ENCODE measurements at regions not wholly inside any gene's neighbourhood (a gene's known extent, or its start where the extent isn't known, plus 50 kb on each side); places are given as distances from the start of the nearest gene placed in this dataset.

DNA sequence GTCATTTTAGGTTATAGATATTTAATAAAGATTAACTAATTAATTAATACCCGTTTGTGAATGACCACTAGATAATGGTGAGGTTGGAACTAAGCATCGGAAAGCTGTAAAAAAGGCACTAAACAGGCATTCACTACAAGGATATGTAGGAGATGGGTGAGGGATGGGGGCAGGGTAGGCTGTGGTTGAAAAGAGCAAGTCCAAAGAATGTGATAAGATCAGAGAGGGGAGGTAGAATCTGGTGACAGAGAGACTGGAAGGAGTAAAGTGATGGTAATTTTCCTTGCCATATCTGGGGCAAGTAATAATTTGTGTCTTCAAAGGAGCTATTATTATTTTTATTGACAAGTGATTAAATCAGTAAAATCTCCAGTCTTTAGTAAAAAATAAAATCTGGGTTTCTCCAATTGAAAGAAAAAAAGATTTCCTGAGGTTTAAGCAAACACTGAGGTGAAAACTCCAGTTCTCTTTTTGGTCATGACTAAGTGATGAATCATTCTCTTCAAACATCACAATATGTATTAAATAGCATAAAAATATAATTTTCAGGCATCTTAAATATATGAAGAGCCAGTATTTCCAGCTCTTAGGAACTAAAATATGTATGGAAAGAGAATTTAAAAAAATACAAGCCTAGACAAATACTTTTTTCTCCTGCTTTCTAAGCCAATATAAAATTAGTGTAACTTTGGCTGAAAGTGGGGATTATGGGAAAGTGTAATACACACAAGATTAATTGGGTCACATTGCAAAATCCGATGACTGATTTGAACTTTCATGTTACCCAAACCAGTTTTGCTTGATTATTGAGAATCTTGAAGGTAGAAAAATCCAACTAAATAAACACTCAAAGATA is 259.1 kb upstream of the RBMS1 start:
- ChIA-PET POLR2A (no interaction called here), CTCF (no interaction called here)
- no peaks in the 10 kb centered on the region for H3K36me3 Mint-ChIP-seq (ENCODE audit: low read depth)
- no peaks in the 10 kb centered on the region for H3K4me1 Mint-ChIP-seq (ENCODE audit: low read depth)
- Histone ChIP-seq H3K4me3 (ENCODE audit: low read length) (no peak overlapping the region), H3K9me3 (ENCODE audit: control insufficient read depth in 1 of 2, insufficient read depth in 1 of 2, low read length in 2 of 2) (peaks cover 0 to 4% of the 10 kb centered on the region in 2 experiments), H3K27me3 (ENCODE audit: control insufficient read depth in 1 of 2, insufficient read depth in 2 of 2, low read length in 2 of 2) (no peaks in the 10 kb centered on the region), H3K27ac (ENCODE audit: low read depth in 1 of 2, low read length in 2 of 2) (no peak overlapping the region), H3K36me3 (ENCODE audit: insufficient read depth, low read length) (no peaks in the 10 kb centered on the region), H3K4me1 (ENCODE audit: insufficient read depth, low read length) (no peaks in the 10 kb centered on the region)
- no peak overlapping the region for H3K4me3 Mint-ChIP-seq
- ATAC-seq (ENCODE audit: poor library complexity) (no peak), DNase-seq (no peak)
- TF ChIP-seq, protein P1, sequence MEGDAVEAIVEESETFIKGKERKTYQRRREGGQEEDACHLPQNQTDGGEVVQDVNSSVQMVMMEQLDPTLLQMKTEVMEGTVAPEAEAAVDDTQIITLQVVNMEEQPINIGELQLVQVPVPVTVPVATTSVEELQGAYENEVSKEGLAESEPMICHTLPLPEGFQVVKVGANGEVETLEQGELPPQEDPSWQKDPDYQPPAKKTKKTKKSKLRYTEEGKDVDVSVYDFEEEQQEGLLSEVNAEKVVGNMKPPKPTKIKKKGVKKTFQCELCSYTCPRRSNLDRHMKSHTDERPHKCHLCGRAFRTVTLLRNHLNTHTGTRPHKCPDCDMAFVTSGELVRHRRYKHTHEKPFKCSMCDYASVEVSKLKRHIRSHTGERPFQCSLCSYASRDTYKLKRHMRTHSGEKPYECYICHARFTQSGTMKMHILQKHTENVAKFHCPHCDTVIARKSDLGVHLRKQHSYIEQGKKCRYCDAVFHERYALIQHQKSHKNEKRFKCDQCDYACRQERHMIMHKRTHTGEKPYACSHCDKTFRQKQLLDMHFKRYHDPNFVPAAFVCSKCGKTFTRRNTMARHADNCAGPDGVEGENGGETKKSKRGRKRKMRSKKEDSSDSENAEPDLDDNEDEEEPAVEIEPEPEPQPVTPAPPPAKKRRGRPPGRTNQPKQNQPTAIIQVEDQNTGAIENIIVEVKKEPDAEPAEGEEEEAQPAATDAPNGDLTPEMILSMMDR (IDR thresholded peaks at IDR 0.05): no peak
- H3K27ac Mint-ChIP-seq: no peak overlapping the region
- peaks cover 3% of the 10 kb centered on the region for H3K9me3 Mint-ChIP-seq
- intact Hi-C loops (cut with DNase I, micrococcal nuclease): no loop called here
- no peaks in the 10 kb centered on the region for H3K27me3 Mint-ChIP-seq

GRCh38 chr2:160753331-160753654 is 259.7 kb upstream of the RBMS1 start:
- ATAC-seq (ENCODE audit: poor library complexity) (no peak), DNase-seq (no peak)
- peaks cover 3% of the 10 kb centered on the region for H3K9me3 Mint-ChIP-seq
- ChIA-PET CTCF (no interaction called here), POLR2A (no interaction called here)
- H3K36me3 ChIP-seq (ENCODE audit: insufficient read depth, low read length): no peaks in the 10 kb centered on the region
- H3K27me3 Mint-ChIP-seq: no peaks in the 10 kb centered on the region
- no peak overlapping the region for H3K27ac Mint-ChIP-seq
- no peaks in the 10 kb centered on the region for H3K36me3 Mint-ChIP-seq (ENCODE audit: low read depth)
- no peaks in the 10 kb centered on the region for H3K27me3 ChIP-seq (ENCODE audit: control insufficient read depth in 1 of 2, insufficient read depth in 2 of 2, low read length in 2 of 2)
- H3K4me3 ChIP-seq (ENCODE audit: low read length): no peak overlapping the region
- intact Hi-C loops (cut with DNase I, micrococcal nuclease): no loop called here
- no peak overlapping the region for H3K27ac ChIP-seq (ENCODE audit: low read depth in 1 of 2, low read length in 2 of 2)
- no peaks in the 10 kb centered on the region for H3K4me1 ChIP-seq (ENCODE audit: insufficient read depth, low read length)
- peaks cover 0 to 4% of the 10 kb centered on the region in 2 experiments for H3K9me3 ChIP-seq (ENCODE audit: control insufficient read depth in 1 of 2, insufficient read depth in 1 of 2, low read length in 2 of 2)
- H3K4me1 Mint-ChIP-seq (ENCODE audit: low read depth): no peaks in the 10 kb centered on the region
- TF ChIP-seq, protein P1 (IDR thresholded peaks at IDR 0.05): no peak
- H3K4me3 Mint-ChIP-seq: no peak overlapping the region

DNA sequence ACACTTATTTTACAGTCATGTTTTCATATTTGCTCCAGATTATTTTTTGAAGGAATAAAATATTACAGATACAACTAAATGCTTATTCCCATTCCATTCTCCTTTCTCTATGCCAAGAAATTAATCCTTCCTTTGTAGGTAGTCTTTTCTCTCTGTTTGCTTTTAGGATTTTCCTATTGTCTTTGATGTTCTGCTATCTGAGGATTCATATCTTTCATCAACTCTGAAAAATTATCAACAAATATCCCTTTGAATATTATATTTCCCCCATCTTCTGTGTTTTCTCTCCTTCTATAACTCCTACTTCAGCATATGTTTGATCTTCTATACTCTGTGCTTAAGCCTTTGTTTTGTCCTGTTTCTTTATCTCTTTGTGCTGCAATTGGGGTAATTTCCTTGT is 260.4 kb upstream of the RBMS1 start:
- intact Hi-C loops (cut with DNase I, micrococcal nuclease): no loop called here
- DNase-seq (no peak), ATAC-seq (ENCODE audit: poor library complexity) (no peak)
- Histone ChIP-seq H3K4me3 (ENCODE audit: low read length) (no peak overlapping the region), H3K4me1 (ENCODE audit: insufficient read depth, low read length) (no peaks in the 10 kb centered on the region), H3K36me3 (ENCODE audit: insufficient read depth, low read length) (no peaks in the 10 kb centered on the region), H3K27ac (ENCODE audit: low read depth in 1 of 2, low read length in 2 of 2) (no peak overlapping the region), H3K9me3 (ENCODE audit: control insufficient read depth in 1 of 2, insufficient read depth in 1 of 2, low read length in 2 of 2) (peaks cover 0 to 4% of the 10 kb centered on the region in 2 experiments), H3K27me3 (ENCODE audit: control insufficient read depth in 1 of 2, insufficient read depth in 2 of 2, low read length in 2 of 2) (no peaks in the 10 kb centered on the region)
- peaks cover 3% of the 10 kb centered on the region for H3K9me3 Mint-ChIP-seq
- ChIA-PET CTCF (no interaction called here), POLR2A (no interaction called here)
- no peaks in the 10 kb centered on the region for H3K4me1 Mint-ChIP-seq (ENCODE audit: low read depth)
- no peaks in the 10 kb centered on the region for H3K36me3 Mint-ChIP-seq (ENCODE audit: low read depth)
- H3K4me3 Mint-ChIP-seq: no peak overlapping the region
- TF ChIP-seq, protein P1 (IDR thresholded peaks at IDR 0.05): no peak
- no peak overlapping the region for H3K27ac Mint-ChIP-seq
- no peaks in the 10 kb centered on the region for H3K27me3 Mint-ChIP-seq
